H9 (cell line): ENCODE measurements at regions not wholly inside any gene's neighbourhood (a gene's known extent, or its start where the extent isn't known, plus 50 kb on each side); places are given as distances from the start of the nearest gene placed in this dataset.
"Not testable (repeated sequence)": the region's sequence is repeated elsewhere in the genome, so short reads cannot be mapped to it uniquely, and the experiment has no call there.

Source experiments
- DNase-seq: peaks from one replicate; pipeline ENCODE4 v3.0.0-alpha.2; 2017
- H2AFZ ChIP-seq: one replicate; pipeline ENCODE4 v1.6.1; 2013; ENCODE audit warnings: mild to moderate bottlenecking, low read length, control low read depth, moderate library complexity
- H2AK5ac ChIP-seq: 2 replicates; pipeline ENCODE4 v1.6.1; 2013; ENCODE audit warnings: low read length, control low read depth, mixed read lengths; ENCODE audit not compliant: insufficient read length
- H2BK120ac ChIP-seq: one replicate; pipeline ENCODE4 v1.6.1; 2013; ENCODE audit warnings: low read depth, mild to moderate bottlenecking, low read length, control low read depth, inconsistent platforms; ENCODE audit not compliant: poor library complexity, severe bottlenecking
- H2BK12ac ChIP-seq: 2 replicates; pipeline ENCODE4 v1.6.1; 2013; ENCODE audit warnings: low read length, control low read depth, mixed read lengths, low read depth; ENCODE audit not compliant: insufficient read length
- H2BK15ac ChIP-seq: 2 replicates; pipeline ENCODE4 v1.6.1; 2013; ENCODE audit warnings: low read depth, low read length, control low read depth
- H2BK20ac ChIP-seq: one replicate; pipeline ENCODE4 v1.6.1; 2013; ENCODE audit warnings: low read depth, mild to moderate bottlenecking, low read length, control low read depth, inconsistent platforms; ENCODE audit not compliant: poor library complexity, severe bottlenecking
- H2BK5ac ChIP-seq: 2 replicates; pipeline ENCODE4 v1.6.1; 2013; ENCODE audit warnings: low read length, control low read depth, mixed read lengths; ENCODE audit not compliant: insufficient read length
- H3K14ac ChIP-seq: 2 replicates; pipeline ENCODE4 v1.6.1; 2013; ENCODE audit warnings: low read length, control low read depth; ENCODE audit not compliant: insufficient read depth
- H3K18ac ChIP-seq: 2 replicates; pipeline ENCODE4 v1.6.1; 2013; ENCODE audit warnings: low read depth, mild to moderate bottlenecking, mixed read lengths, low read length, control low read depth; ENCODE audit not compliant: insufficient read length
- H3K23ac ChIP-seq: 2 replicates; pipeline ENCODE4 v1.6.1; 2013; ENCODE audit warnings: low read length, control low read depth, mixed read lengths, low read depth; ENCODE audit not compliant: insufficient read length
- H3K23me2 ChIP-seq: 2 replicates; pipeline ENCODE4 v1.6.1; 2013; ENCODE audit warnings: low read depth, mild to moderate bottlenecking, mixed read lengths, low read length, control low read depth; ENCODE audit not compliant: insufficient read length, poor library complexity, severe bottlenecking
- H3K27ac ChIP-seq: 2 replicates; pipeline ENCODE4 v1.5.1; 2013; ENCODE audit warnings: low read length, control low read depth, mixed read lengths, low read depth; ENCODE audit not compliant: insufficient read length
- H3K27me3 ChIP-seq: 2 replicates; pipeline ENCODE4 v1.6.1; 2013; ENCODE audit warnings: low read length, control low read depth, inconsistent platforms; ENCODE audit not compliant: insufficient read depth
- H3K4ac ChIP-seq: 2 replicates; pipeline ENCODE4 v1.6.1; 2013; ENCODE audit warnings: low read depth, mild to moderate bottlenecking, control low read depth, inconsistent platforms, low read length, moderate library complexity
- H3K4me1 ChIP-seq: 2 replicates; pipeline ENCODE4 v1.6.1; 2013; ENCODE audit warnings: low read length, control low read depth, inconsistent platforms; ENCODE audit not compliant: insufficient read depth
- H3K4me2 ChIP-seq: 2 replicates; pipeline ENCODE4 v1.6.1; 2013; ENCODE audit warnings: low read length, control low read depth, mixed read lengths; ENCODE audit not compliant: insufficient read length, insufficient read depth
- H3K56ac ChIP-seq: 2 replicates; pipeline ENCODE4 v1.6.1; 2013; ENCODE audit warnings: low read depth, mild to moderate bottlenecking, mixed read lengths, low read length, control low read depth; ENCODE audit not compliant: insufficient read length
- H3K79me1 ChIP-seq: 2 replicates; pipeline ENCODE4 v1.6.1; 2013; ENCODE audit warnings: low read depth, mild to moderate bottlenecking, moderate library complexity, low read length, control low read depth, inconsistent platforms; ENCODE audit not compliant: insufficient read depth, poor library complexity, severe bottlenecking
- H3K79me2 ChIP-seq: 2 replicates; pipeline ENCODE4 v1.6.1; 2013; ENCODE audit warnings: low read length, control low read depth, inconsistent platforms; ENCODE audit not compliant: insufficient read depth
- H3K9ac ChIP-seq: 2 replicates; pipeline ENCODE4 v1.6.1; 2013; ENCODE audit warnings: low read length, control low read depth, mixed read lengths; ENCODE audit not compliant: insufficient read length; ENCODE audit errors: extremely low read depth
- H3K9me3 ChIP-seq: one replicate; pipeline ENCODE4 v1.6.1; 2013; ENCODE audit warnings: low read depth, low read length, inconsistent platforms; ENCODE audit not compliant: control insufficient read depth
- H3T11ph ChIP-seq: one replicate; pipeline ENCODE4 v1.6.1; 2013; ENCODE audit warnings: mild to moderate bottlenecking, low read length, control low read depth, inconsistent platforms
- H4K20me1 ChIP-seq: one replicate; pipeline ENCODE4 v1.6.1; 2013; ENCODE audit not compliant: control insufficient read depth, insufficient read length, insufficient read depth
- H4K5ac ChIP-seq: 2 replicates; pipeline ENCODE4 v1.6.1; 2013; ENCODE audit warnings: low read depth, mild to moderate bottlenecking, mixed read lengths, low read length, control low read depth; ENCODE audit not compliant: insufficient read length
- H4K8ac ChIP-seq: replicated peaks from 2 replicates; pipeline ENCODE4 v1.6.1; 2013; ENCODE audit warnings: low read length, control low read depth, mixed read lengths, low read depth; ENCODE audit not compliant: insufficient read length
- H4K91ac ChIP-seq: 2 replicates; pipeline ENCODE4 v1.6.1; 2013; ENCODE audit warnings: low read depth, mild to moderate bottlenecking, moderate library complexity, mixed read lengths, low read length, control low read depth; ENCODE audit not compliant: insufficient read length
- H3K27ac Mint-ChIP-seq, 3 experiments: 2 replicates in 2 of 3; 3 replicates in 1 of 3; pipeline ENCODE4 v1.8.0; 2020 to 2021; ENCODE audit warnings: mixed read lengths in 3 of 3, mild to moderate bottlenecking in 1 of 3, moderate library complexity in 1 of 3
- H3K27me3 Mint-ChIP-seq: 2 replicates; pipeline ENCODE4 v1.8.0; 2021; ENCODE audit warnings: low read depth, mild to moderate bottlenecking, moderate library complexity, mixed read lengths
- H3K36me3 Mint-ChIP-seq, 3 experiments: 2 replicates in 2 of 3; 3 replicates in 1 of 3; pipeline ENCODE4 v1.8.0; 2020 to 2021; ENCODE audit warnings: low read depth in 3 of 3, mixed read lengths in 3 of 3; ENCODE audit not compliant: insufficient read depth in 1 of 3
- H3K4me1 Mint-ChIP-seq, 2 experiments: 2 replicates each; pipeline ENCODE4 v1.8.0; 2020; ENCODE audit warnings: mixed read lengths in 2 of 2
- H3K4me3 Mint-ChIP-seq, 2 experiments: 2 replicates in 1 of 2; 3 replicates in 1 of 2; pipeline ENCODE4 v1.8.0; 2020 to 2021; ENCODE audit warnings: mild to moderate bottlenecking in 2 of 2, mixed read lengths in 2 of 2, moderate library complexity in 1 of 2
- H3K9me3 Mint-ChIP-seq, 2 experiments: 2 replicates in 1 of 2; 3 replicates in 1 of 2; pipeline ENCODE4 v1.8.0; 2020; ENCODE audit warnings: mild to moderate bottlenecking in 2 of 2, mixed read lengths in 2 of 2, moderate library complexity in 1 of 2
- CTCF ChIP-seq: fragments of 200-600 bp; sonication (generic); conservative IDR thresholded peaks from 3 replicates; pipeline ENCODE4 v1.8.0; 2021; ENCODE audit warnings: antibody characterized with exemption, mild to moderate bottlenecking
- WGBS: extraction: QIAGEN DNeasy Blood & Tissue Kit; methylation state at CpG from one replicate; pipeline ENCODE4 v1.1.7; 2013; ENCODE audit warnings: missing lambda C conversion rate, low lambda C conversion rate, mixed read lengths; ENCODE audit not compliant: insufficient read length; ENCODE audit errors: extremely low coverage; 5-methylcytosine and 5-hydroxymethylcytosine counted together

DNA sequence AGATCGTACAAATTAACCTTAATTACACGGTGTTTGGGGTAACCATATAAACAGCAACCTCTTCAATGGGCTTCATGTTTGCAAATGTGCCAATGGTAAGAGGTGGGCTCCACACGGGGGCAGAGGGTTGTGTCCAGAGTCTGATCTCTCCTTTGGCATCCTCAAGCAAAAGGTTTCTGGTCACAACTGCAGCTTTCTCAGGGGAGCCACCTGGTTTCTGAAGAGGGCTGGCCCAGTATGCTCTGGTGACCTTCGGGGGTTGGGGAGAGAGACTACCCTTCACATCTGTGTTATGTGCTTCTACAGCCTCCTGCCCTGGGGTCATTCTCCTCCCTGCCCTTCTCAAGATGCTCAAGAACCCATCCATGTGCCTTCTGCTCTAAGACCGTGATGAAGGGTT is 259.6 kb downstream of the CRLF2 start:
- no peak overlapping the region for H3K14ac ChIP-seq
- H3K4me2 ChIP-seq = no peak overlapping the region
- H2BK15ac ChIP-seq = no peak overlapping the region
- no peak overlapping the region for H4K5ac ChIP-seq
- no peak overlapping the region for H2BK20ac ChIP-seq
- no peak overlapping the region for H2BK12ac ChIP-seq
- H4K91ac ChIP-seq = no peak overlapping the region
- Mint-ChIP-seq H3K36me3 (peaks cover 0 to 2% (median 0%) of the 10 kb centered on the region in 3 experiments; a peak in 1 of 7 replicates), H3K4me3 (no peak overlapping the region), H3K9me3 (0 out of 5 replicates have a peak, but pooled peaks cover 3% of the 10 kb centered on the region in 2 experiments), H3K4me1 (no peaks in the 10 kb centered on the region), H3K27ac (no peak overlapping the region), H3K27me3 (peaks cover 10% of the 10 kb centered on the region)
- WGBS = no CpG with 5 or more reads among the region's 5 CpGs
- no peak overlapping the region for H2BK120ac ChIP-seq
- H2AFZ ChIP-seq = no peak overlapping the region
- no peak overlapping the region for H4K8ac ChIP-seq
- no peak overlapping the region for H3K27ac ChIP-seq
- no peak overlapping the region for H3K56ac ChIP-seq
- no peaks in the 10 kb centered on the region for H4K20me1 ChIP-seq
- H3K23ac ChIP-seq = no peak overlapping the region
- 0 out of 2 replicates have a peak, but pooled peaks cover 2% of the 10 kb centered on the region for H3K79me2 ChIP-seq
- H2BK5ac ChIP-seq = no peak overlapping the region
- no peaks in the 10 kb centered on the region for H3K27me3 ChIP-seq
- H3K9me3 ChIP-seq = no peaks in the 10 kb centered on the region
- DNase-seq = no peak
- no peak overlapping the region for H3K18ac ChIP-seq
- no peak overlapping the region for H2AK5ac ChIP-seq
- TF ChIP-seq CTCF = no peak
- H3T11ph ChIP-seq = no peak overlapping the region
- H3K4ac ChIP-seq = no peak overlapping the region
- no peaks in the 10 kb centered on the region for H3K79me1 ChIP-seq
- H3K4me1 ChIP-seq = no peaks in the 10 kb centered on the region
- H3K23me2 ChIP-seq = no peaks in the 10 kb centered on the region
- H3K9ac ChIP-seq = no peak overlapping the region

- not testable (repeated sequence) for H3K4me2 ChIP-seq, H3K4ac ChIP-seq, H3K23me2 ChIP-seq, H3K9ac ChIP-seq, H4K5ac ChIP-seq, H3K79me1 ChIP-seq, H3K27me3 ChIP-seq, H3K9me3 Mint-ChIP-seq, H4K8ac ChIP-seq, H3K27ac ChIP-seq, H3K56ac ChIP-seq, H2BK5ac ChIP-seq, H3K14ac ChIP-seq, DNase-seq, H2AK5ac ChIP-seq, H3K27ac Mint-ChIP-seq, H2BK12ac ChIP-seq, H3K18ac ChIP-seq, H3K23ac ChIP-seq, H3T11ph ChIP-seq, H2BK120ac ChIP-seq, H3K4me1 ChIP-seq, H3K9me3 ChIP-seq, H2BK20ac ChIP-seq, H3K4me3 Mint-ChIP-seq, H2AFZ ChIP-seq, H3K79me2 ChIP-seq, H2BK15ac ChIP-seq, H3K36me3 Mint-ChIP-seq, H4K20me1 ChIP-seq, H3K4me1 Mint-ChIP-seq, H4K91ac ChIP-seq, H3K27me3 Mint-ChIP-seq
- no CpG with 5 or more reads among the region's 6 CpGs for WGBS
Observed at GRCh38 chrX:947262-947661, 265.2 kb downstream of the CRLF2 start.
